ENCODE measurements at regions not wholly inside any gene's neighbourhood (a gene's known extent, or its start where the extent isn't known, plus 50 kb on each side); places are given as distances from the start of the nearest gene placed in this dataset.

- DNase-seq = no peak
Observed at GRCh38 chr4:157502656-157503055, 282.1 kb downstream of the GRIA2 start.

DNA sequence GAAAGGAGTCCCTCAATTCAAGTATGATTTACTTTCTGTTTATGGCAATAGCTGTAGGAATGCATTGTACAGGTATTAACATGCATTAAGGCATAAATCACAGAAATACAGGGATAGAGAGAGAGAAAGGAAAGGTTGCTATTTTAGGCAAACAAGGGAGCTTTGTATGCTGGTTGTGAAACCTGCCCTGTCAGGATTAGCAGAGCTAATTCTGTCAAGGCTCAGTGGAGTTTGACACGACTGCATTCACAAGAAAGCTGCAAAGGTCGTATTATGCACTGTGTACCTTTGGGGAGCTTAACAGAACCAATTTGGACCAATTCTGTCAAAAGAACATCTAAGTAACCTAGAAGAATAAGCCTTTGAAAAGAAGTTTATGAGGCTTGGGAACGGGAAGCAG is 239.3 kb downstream of the GRIA2 start:
- DNase-seq = no peak

GRCh38 chr4:157447195-157447594 is 226.7 kb downstream of the GRIA2 start:
- DNase-seq = no peak

DNA sequence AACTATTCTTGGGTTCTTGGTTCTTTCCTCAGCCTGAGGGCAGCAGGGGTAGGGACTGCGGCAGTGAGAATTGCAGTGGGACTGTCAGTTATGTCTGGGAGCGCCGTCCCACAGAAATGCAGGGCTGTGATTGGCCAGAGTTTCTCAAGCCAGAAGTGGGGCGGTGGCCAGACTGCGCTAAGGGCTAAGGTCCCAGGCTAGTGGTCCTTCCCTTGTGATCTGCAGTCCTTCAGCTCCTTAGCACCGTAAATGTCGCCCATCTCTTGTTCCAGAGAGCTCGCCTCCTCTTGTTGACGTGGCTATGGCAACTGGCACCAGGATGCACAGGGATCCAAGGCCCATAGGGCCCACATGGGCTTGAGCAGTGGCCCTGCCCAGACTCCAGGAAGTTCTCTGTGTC is 223.5 kb downstream of the GRIA2 start:
- DNase-seq = no peak

- DNase-seq = no peak
Observed at GRCh38 chr4:157443537-157443936, 223.0 kb downstream of the GRIA2 start.

- no peak for DNase-seq
Observed at GRCh38 chr4:157425897-157426296, 205.4 kb downstream of the GRIA2 start.

GRCh38 chr4:157423526-157424020 is 203.0 kb downstream of the GRIA2 start:
- no peak for DNase-seq

- no peak for DNase-seq
Observed at GRCh38 chr4:157421365-157421764, 200.8 kb downstream of the GRIA2 start.

Data from fibroblast of skin of abdomen (primary cell).